ENCODE measurements at regions not wholly inside any gene's neighbourhood (a gene's known extent, or its start where the extent isn't known, plus 50 kb on each side); places are given as distances from the start of the nearest gene placed in this dataset.

DNA sequence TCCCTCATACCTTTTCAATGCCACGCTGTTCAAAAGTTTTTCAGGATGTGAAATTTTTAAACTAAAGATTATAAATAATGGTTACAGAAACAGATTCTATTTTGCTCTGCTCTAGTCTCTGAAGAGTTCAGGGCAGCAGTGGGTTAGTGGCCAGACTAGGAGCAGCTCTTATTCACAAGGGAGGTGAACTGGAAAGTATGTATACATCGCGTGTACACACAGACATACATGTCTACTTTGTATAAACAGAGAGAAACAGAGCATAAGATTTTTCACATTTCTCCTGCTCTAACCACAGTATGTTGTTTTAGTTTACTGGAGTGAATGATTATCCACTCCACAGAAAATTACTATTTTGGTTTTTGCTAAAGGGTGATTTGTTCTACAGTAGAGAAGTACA lies 74.4 kb upstream of the CRY1 start:
- TF ChIP-seq, protein P1, sequence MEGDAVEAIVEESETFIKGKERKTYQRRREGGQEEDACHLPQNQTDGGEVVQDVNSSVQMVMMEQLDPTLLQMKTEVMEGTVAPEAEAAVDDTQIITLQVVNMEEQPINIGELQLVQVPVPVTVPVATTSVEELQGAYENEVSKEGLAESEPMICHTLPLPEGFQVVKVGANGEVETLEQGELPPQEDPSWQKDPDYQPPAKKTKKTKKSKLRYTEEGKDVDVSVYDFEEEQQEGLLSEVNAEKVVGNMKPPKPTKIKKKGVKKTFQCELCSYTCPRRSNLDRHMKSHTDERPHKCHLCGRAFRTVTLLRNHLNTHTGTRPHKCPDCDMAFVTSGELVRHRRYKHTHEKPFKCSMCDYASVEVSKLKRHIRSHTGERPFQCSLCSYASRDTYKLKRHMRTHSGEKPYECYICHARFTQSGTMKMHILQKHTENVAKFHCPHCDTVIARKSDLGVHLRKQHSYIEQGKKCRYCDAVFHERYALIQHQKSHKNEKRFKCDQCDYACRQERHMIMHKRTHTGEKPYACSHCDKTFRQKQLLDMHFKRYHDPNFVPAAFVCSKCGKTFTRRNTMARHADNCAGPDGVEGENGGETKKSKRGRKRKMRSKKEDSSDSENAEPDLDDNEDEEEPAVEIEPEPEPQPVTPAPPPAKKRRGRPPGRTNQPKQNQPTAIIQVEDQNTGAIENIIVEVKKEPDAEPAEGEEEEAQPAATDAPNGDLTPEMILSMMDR (conservative IDR thresholded peaks at IDR 0.05 in 1 of 2, IDR thresholded peaks at IDR 0.05 in 1 of 2; ENCODE audit: low read depth in 1 of 2, low read length in 2 of 2): no peak
- TF ChIP-seq EZH2 (IDR thresholded peaks at IDR 0.05; ENCODE audit: low read length, missing control alignments): no peak

All from fibroblast of lung (primary cell).